MM.1S (cell line): ENCODE measurements at regions not wholly inside any gene's neighbourhood (a gene's known extent, or its start where the extent isn't known, plus 50 kb on each side); places are given as distances from the start of the nearest gene placed in this dataset.

ENCODE experiments used
- DNase-seq: peaks from one replicate; pipeline ENCODE4 v3.0.0-alpha.2; 2015
- H2AFZ ChIP-seq: fragments of 300-600 bp; sonication (generic); 2 replicates; pipeline ENCODE4 v1.6.0; 2016; ENCODE audit warnings: antibody characterized with exemption, low read length
- H3F3A ChIP-seq: fragments of 300-600 bp; sonication (generic); 2 replicates; pipeline ENCODE4 v1.6.1; 2016; ENCODE audit warnings: mild to moderate bottlenecking, antibody characterized with exemption, low read length, moderate library complexity, mixed read lengths; ENCODE audit not compliant: insufficient read depth
- H3K27ac ChIP-seq: fragments of 300-600 bp; sonication (generic); 2 replicates; pipeline ENCODE4 v1.5.1; 2016; ENCODE audit warnings: mild to moderate bottlenecking, low read length
- H3K27me3 ChIP-seq: fragments of 300-600 bp; sonication (generic); replicated peaks from 2 replicates; pipeline ENCODE4 v1.6.0; 2016; ENCODE audit warnings: low read length; ENCODE audit not compliant: insufficient read depth
- H3K36me3 ChIP-seq: fragments of 300-600 bp; sonication (generic); replicated peaks from 2 replicates; pipeline ENCODE4 v1.6.1; 2016; ENCODE audit warnings: mild to moderate bottlenecking, low read length, mixed read lengths; ENCODE audit not compliant: insufficient read depth
- H3K4me1 ChIP-seq: fragments of 300-600 bp; sonication (generic); 2 replicates; pipeline ENCODE4 v1.6.1; 2016; ENCODE audit warnings: low read length, mixed read lengths
- H3K4me2 ChIP-seq: fragments of 300-600 bp; sonication (generic); 2 replicates; pipeline ENCODE4 v1.6.0; 2016; ENCODE audit warnings: low read depth, low read length
- H3K4me3 ChIP-seq: fragments of 300-600 bp; sonication (generic); 2 replicates; pipeline ENCODE4 v1.5.1; 2016; ENCODE audit warnings: low read length, mixed read lengths
- H3K79me2 ChIP-seq: fragments of 300-600 bp; sonication (generic); 2 replicates; pipeline ENCODE4 v1.6.1; 2016; ENCODE audit warnings: mixed run types, low read length, mixed read lengths
- H3K9ac ChIP-seq: fragments of 300-600 bp; sonication (generic); 2 replicates; pipeline ENCODE4 v1.6.1; 2016; ENCODE audit warnings: low read length, mixed read lengths
- H3K9me2 ChIP-seq: fragments of 300-600 bp; sonication (generic); replicated peaks from 2 replicates; pipeline ENCODE4 v1.6.1; 2016; ENCODE audit warnings: mild to moderate bottlenecking, low read length, mixed read lengths; ENCODE audit not compliant: insufficient read depth
- H3K9me3 ChIP-seq: fragments of 300-600 bp; sonication (generic); replicated peaks from 2 replicates; pipeline ENCODE4 v1.6.1; 2016; ENCODE audit warnings: mild to moderate bottlenecking, low read length, mixed read lengths; ENCODE audit not compliant: insufficient read depth
- H4K20me1 ChIP-seq: fragments of 300-600 bp; sonication (generic); 2 replicates; pipeline ENCODE4 v1.6.1; 2016; ENCODE audit warnings: mild to moderate bottlenecking, low read length, moderate library complexity, mixed read lengths; ENCODE audit not compliant: insufficient read depth
- EZH2 ChIP-seq: fragments of 300-600 bp; sonication (generic); optimal IDR thresholded peaks from 2 replicates; pipeline ENCODE3; 2017; ENCODE audit warnings: low read depth, mild to moderate bottlenecking, antibody characterized with exemption, low read length, mixed read lengths
- EZH2phosphoT487 ChIP-seq: fragments of 300-600 bp; sonication (generic); IDR thresholded peaks from 2 replicates; pipeline ENCODE4 v1.6.1; 2018; ENCODE audit warnings: antibody characterized with exemption, low read length
- TF ChIP-seq, protein P1 (sequence below): fragments of 300-600 bp; sonication (generic); IDR thresholded peaks from 2 replicates; pipeline ENCODE4 v1.5.1; 2016; ENCODE audit warnings: antibody characterized with exemption, low read length, mixed read lengths

GRCh38 chr11:115860246-115860645, 356.0 kb upstream of the CADM1 start:
- Histone ChIP-seq H3K27ac (no peak overlapping the region), H3K4me3 (no peak overlapping the region), H4K20me1 (no peaks in the 10 kb centered on the region), H3K9me2 (no peaks in the 10 kb centered on the region), H3F3A (no peaks in the 10 kb centered on the region), H3K79me2 (no peaks in the 10 kb centered on the region), H2AFZ (no peak overlapping the region), H3K9me3 (no peaks in the 10 kb centered on the region), H3K36me3 (no peaks in the 10 kb centered on the region), H3K4me1 (no peaks in the 10 kb centered on the region), H3K27me3 (no peaks in the 10 kb centered on the region), H3K9ac (no peak overlapping the region), H3K4me2 (no peak overlapping the region)
- DNase-seq, result no peak
- TF ChIP-seq EZH2phosphoT487 (no peak), EZH2 (no peak)
- TF ChIP-seq, protein P1, sequence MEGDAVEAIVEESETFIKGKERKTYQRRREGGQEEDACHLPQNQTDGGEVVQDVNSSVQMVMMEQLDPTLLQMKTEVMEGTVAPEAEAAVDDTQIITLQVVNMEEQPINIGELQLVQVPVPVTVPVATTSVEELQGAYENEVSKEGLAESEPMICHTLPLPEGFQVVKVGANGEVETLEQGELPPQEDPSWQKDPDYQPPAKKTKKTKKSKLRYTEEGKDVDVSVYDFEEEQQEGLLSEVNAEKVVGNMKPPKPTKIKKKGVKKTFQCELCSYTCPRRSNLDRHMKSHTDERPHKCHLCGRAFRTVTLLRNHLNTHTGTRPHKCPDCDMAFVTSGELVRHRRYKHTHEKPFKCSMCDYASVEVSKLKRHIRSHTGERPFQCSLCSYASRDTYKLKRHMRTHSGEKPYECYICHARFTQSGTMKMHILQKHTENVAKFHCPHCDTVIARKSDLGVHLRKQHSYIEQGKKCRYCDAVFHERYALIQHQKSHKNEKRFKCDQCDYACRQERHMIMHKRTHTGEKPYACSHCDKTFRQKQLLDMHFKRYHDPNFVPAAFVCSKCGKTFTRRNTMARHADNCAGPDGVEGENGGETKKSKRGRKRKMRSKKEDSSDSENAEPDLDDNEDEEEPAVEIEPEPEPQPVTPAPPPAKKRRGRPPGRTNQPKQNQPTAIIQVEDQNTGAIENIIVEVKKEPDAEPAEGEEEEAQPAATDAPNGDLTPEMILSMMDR, result no peak

DNA sequence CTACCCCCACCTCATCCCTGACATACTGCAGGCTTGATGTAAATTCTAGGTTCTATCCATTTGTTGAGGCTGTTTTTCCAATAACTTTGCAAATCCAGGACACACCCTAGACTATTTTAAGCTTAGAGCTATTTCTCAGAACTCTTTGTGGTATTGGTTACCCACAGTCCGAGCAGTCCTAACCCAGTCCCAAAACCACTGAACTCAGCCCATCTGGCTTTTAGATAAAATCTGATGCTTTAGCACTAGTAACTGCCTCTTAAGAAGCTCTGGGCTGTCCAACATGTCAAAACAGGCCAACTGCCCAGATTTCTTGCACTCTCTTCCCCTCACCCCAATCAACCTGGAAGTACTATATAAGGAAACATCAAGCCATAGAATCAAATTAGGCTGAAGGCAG, 344.4 kb upstream of the CADM1 start:
- H3K9me3 ChIP-seq, result no peaks in the 10 kb centered on the region
- no peaks in the 10 kb centered on the region for H3K27me3 ChIP-seq
- H3K9ac ChIP-seq, result no peak overlapping the region
- H3K4me2 ChIP-seq, result no peak overlapping the region
- no peaks in the 10 kb centered on the region for H3F3A ChIP-seq
- H3K9me2 ChIP-seq, result no peaks in the 10 kb centered on the region
- TF ChIP-seq, protein P1, result no peak
- no peak for TF ChIP-seq EZH2phosphoT487
- TF ChIP-seq EZH2, result no peak
- H3K79me2 ChIP-seq, result no peaks in the 10 kb centered on the region
- peaks cover 7% of the 10 kb centered on the region; the same call in 1 of the 2 replicates for H3K4me1 ChIP-seq
- no peak overlapping the region for H3K4me3 ChIP-seq
- no peaks in the 10 kb centered on the region for H3K36me3 ChIP-seq
- no peaks in the 10 kb centered on the region for H4K20me1 ChIP-seq
- DNase-seq, result peak; percentile 15
- H3K27ac ChIP-seq, result no peak overlapping the region
- H2AFZ ChIP-seq, result no peak overlapping the region

DNA sequence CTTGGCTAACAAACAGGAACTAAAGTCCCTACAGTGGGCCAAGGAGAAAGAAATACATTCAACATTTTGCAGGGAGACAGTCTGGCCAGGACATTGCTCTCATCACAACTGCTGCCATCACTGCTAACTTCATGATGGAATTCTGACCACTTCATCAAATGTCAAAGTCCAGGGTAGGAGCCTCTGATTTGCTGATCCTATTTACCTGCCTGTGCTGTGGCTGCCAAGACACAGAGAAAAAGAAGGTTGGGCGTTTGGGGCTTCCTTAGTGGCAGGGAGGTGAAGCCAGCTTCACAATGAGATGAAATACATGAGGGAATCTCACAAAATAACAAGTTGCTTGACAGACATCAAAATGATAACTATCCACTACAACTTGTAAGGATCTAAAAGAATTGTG, 343.9 kb upstream of the CADM1 start:
- no peak overlapping the region for H3K27ac ChIP-seq
- no peaks in the 10 kb centered on the region for H3K9me3 ChIP-seq
- H3K9me2 ChIP-seq, result no peaks in the 10 kb centered on the region
- H3F3A ChIP-seq, result no peaks in the 10 kb centered on the region
- no peaks in the 10 kb centered on the region for H3K27me3 ChIP-seq
- no peak overlapping the region for H3K9ac ChIP-seq
- H3K36me3 ChIP-seq, result no peaks in the 10 kb centered on the region
- H4K20me1 ChIP-seq, result no peaks in the 10 kb centered on the region
- TF ChIP-seq EZH2phosphoT487, result no peak
- TF ChIP-seq, protein P1, result no peak
- TF ChIP-seq EZH2, result no peak
- no peak for DNase-seq
- no peak overlapping the region for H3K4me3 ChIP-seq
- no peak overlapping the region for H3K4me2 ChIP-seq
- H3K79me2 ChIP-seq, result no peaks in the 10 kb centered on the region
- peaks cover 7% of the 10 kb centered on the region; the same call in 1 of the 2 replicates for H3K4me1 ChIP-seq
- no peak overlapping the region for H2AFZ ChIP-seq
